CD4-positive, alpha-beta T cell treated with Interleukin-21 for 1 hour (primary cell): ENCODE measurements at regions not wholly inside any gene's neighbourhood (a gene's known extent, or its start where the extent isn't known, plus 50 kb on each side); places are given as distances from the start of the nearest gene placed in this dataset.

Experiments used
- DNase-seq: peaks from one replicate; pipeline ENCODE4 v3.0.0-alpha.2; 2020

DNA sequence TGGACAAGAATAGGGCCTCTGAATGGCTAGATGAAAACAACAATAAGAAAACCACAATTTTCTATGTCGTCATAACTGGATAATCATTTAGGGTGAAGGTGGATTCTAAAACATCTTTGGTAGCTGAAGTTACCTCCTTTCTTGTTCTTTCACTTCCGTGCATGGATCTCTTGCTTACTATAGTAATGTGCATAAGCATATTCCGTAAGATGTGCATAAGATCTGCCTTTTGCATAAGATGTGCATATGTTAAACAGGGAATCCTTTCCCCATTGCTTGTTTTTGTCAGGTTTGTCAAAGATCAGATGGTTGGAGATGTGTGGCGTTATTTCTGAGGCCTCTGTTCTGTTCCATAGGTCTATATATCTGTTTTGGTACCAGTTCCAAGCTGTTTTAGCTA lies 353.6 kb downstream of the MTX2 start:
- DNase-seq: no peak

DNA sequence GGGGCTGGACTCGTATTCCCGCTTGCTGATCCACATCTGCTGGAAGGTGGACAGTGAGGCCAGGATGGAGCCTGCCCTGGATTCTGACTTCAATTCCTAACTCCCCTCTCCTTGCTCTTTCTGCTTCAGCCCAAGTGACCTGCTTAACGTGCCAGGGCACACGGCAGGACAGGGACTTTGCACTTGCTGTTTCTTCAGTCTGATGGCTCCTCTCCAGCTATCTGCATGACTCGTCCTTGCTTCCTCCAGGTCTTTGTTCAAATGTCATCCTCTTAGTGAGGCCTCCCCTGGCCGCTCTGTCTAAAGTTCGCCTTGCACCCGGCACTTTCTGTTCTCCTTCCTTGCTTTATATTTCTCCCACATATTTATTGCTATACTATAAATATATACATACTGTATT lies 357.6 kb downstream of the MTX2 start:
- DNase-seq: no peak

DNA sequence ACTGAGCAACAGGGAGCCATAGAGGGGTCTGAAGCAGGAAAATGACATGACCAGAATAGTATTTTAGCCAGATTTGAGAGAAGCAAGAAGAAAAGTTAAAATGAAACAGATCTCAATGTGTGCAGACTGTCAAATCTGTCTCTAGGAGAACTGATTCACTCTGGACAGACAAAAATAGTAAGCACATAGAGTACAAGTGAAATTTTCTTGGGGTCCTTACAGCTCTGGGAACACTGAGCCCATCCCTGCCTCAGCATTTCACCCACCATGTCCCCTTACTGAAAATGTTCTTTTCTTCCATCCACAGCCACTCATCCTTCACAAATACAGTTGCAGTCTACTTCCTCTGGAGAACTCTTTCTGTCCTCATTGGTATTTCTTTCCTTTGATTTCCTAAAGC lies 359.2 kb downstream of the MTX2 start:
- DNase-seq: no peak

DNA sequence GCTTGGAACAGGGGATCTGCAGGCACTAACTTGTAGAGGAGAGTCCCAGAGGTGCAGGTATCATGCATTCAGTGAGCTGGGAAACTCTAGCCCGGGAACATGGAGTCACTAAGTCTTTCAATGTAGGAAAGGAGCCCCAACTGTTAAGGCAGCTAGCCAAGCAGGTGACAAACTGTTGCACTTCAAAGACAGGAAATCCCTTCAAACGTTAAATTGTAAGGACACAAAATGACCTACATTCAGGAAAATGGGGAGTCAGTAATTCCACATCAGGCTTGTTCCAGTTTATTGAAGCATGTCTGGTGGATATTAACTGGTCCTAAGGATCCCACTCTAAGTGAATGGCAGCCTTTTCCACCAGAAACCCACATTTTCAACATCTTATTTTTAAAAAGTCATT lies 364.5 kb downstream of the MTX2 start:
- DNase-seq: no peak

DNA sequence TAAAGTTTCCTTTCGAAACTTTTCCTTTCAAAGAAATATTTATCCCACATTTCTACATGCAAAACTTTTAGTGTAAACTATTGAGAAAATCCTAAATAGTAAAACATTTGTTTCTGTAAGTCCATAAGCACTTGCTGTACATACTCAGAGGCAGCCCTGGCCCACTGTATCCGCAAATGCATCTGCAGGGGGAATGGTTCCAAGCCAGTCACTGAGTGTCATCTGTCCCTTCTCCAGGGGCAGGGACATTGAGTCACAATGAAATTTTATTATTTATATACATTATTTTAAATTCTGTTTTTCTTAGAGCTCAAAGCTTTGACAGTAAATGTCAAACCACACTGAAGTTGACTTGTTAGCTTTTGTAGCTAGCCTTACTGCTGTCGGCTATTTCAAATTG lies 367.2 kb downstream of the MTX2 start:
- DNase-seq: no peak

DNA sequence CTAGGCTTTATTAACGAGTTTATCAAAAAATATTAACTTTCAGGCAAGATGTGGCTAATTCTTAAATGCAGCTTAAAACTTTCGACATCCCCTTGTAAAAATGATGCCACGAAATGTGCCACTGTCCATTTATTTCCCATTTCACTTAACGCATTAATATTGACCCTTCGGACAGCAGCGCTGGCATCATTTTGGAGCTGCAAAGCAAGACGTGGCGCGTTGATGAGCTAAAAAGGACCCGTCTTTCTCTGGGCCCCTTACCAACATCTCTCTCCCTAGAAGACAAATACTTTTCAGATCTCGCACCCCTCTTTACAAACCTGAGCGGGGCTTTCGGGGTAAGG lies 367.9 kb downstream of the MTX2 start:
- no peak for DNase-seq

DNA sequence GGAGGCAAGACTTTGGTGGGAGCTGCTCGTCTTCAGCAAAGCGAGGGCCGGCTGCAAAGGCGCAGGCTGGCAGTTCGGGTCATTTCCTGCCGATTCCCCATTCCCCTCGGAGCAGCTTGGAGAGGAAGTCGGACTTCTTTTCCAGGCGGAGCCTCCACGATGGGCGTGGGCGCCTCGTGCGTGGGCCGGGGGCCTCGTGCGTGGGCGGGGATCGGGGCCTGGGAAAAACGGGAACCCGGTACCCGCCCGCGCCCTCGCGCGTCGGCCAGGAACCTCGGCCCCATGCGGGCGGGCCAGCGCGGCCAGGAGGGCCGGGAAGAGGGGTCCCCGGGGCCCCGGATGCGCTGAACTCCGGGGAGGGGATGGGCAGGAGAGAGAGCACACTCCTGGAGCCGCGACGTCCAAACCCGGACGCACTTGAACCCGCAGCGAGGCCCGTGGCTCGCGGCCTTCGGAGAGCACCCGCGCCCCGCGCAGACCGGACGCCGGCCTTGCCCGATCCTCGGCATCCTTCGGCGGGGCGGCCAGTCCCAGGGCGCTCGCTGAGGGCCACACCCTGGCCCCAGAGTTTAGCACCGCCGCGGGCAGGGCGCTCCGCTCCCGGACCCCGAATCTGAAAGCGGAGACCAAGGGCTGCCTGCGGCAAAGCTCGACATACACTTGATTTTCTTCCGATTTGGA lies 368.4 kb downstream of the MTX2 start:
- no peak for DNase-seq

DNA sequence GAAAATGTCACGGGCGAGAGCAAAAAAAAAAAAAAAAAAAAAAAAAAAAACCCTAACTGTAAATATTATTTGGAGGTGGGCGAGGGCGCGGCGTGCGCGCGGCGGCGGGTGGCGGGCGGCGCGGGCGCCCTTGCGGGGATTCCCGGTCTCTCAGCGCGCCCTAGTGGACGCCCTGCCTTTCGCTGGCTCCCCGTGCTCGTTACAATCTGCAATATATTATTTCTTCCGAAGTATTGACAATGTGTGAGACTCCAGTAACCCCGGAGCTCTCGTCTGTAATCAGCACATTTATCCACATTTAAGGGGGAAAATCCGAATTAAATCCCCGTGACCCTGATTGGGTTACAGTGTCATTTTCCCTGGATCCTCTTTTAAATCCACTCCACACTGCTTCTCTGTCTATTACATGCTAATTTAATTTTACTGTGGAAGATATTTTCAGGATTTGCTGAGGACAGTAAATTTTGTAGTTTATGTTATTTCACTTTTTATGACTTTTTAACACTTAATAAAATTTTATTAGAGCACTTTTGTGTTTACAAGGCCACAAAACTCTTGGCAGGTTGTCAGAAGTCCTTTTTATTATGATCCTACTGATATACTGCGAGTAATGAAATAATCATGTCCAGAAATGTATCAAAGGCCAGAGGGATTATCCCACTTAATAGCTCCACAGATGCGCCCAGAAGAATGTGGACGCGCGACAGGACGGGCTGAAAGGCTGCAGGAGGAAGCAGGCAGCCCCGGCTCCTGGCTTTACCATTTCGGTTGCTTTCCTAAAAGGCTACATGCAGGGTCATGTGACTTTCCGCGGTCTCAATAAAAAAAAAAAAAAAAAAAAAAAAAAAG lies 369.1 kb downstream of the MTX2 start:
- DNase-seq: peak; percentile 54

DNA sequence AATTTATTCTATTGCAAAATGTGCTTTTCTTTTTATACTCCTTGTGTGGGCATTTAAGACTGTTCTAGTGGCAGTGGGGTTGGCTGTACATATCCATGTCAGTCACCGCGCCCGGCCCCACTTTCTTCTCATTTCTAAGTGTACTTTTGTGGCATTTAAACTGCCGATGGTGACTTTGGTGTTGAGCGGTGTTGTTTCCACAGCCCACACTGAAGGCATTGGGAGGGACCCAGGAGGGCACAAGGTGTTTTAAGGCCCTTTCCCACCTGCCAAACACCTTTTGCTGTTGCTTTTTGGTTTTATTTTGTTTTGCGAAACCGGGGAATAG lies 369.7 kb downstream of the MTX2 start:
- no peak for DNase-seq

DNA sequence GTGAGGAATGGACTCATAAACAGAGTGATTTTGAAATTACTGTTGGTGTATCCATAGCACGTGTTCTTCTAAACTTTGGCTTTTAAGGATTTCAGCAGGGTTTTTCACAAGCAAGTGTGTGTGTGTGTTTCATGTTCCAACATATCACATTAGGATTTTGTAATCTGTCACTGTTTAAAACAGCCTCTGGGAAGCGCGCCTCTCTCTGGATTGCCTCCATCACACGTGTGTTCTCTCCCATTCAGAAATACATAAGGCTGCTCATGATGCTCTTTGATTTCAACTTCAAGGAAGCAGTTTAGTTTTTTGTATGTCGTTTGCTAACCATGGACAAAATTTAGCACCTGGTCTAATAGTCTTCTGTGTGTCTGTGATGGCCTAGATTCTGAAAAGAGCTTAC lies 370.4 kb downstream of the MTX2 start:
- DNase-seq: no peak

DNA sequence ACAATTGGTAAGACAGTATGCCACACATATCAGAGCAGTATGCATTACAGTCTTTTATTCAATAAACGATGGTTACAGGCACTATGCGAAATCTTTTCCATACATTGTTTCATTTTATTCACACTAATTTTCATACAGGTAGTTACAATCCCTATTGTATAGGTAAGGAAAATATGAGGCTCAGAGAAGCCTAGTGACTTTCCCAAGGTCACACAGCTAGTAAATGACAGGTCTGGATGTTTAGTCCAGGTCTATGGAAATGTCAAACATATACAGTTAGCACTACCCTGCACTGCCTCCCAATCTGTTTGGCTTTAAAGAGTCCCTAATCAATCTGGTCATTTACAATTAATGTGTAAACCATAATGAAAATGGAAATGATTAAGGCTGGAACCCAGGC lies 372.2 kb downstream of the MTX2 start:
- no peak for DNase-seq

DNA sequence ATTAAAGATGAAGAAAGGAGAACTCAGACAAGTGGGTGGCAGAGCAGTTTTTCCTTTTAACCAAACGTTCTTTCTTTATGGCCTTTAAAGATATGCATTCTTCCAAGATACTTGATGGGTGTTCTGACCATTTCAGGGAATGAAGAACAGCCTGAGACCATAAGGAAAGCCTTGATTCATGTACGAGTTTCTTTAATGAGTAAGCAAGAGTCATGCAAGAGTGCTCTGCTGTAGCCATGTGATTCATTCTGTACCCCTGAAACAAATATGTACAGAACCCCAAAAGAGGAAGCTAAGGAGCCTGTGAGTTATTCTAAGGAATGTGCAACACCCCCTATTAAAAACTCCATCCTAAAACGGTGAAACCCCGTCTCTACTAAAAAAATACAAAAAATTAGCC lies 372.8 kb downstream of the MTX2 start:
- no peak for DNase-seq

DNA sequence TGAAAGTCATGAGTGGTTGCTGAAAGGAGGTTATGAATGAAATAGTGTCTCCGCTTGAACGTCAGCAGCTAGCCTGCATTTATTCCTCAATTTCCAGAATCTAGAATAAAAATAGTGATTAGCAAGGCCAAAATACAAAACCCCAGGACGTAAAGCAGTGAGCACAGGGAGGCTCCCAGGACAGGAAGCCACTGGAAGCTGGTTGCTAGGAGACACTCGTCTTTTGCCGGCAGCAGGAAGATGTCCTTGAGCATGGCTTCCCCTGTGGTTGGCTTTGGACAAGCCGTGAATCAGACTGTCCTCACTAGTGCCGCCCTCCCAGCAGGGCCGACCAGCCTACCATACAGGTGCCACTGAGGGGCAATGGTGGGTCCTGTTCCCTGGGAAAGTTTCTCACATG lies 374.4 kb downstream of the MTX2 start:
- no peak for DNase-seq

DNA sequence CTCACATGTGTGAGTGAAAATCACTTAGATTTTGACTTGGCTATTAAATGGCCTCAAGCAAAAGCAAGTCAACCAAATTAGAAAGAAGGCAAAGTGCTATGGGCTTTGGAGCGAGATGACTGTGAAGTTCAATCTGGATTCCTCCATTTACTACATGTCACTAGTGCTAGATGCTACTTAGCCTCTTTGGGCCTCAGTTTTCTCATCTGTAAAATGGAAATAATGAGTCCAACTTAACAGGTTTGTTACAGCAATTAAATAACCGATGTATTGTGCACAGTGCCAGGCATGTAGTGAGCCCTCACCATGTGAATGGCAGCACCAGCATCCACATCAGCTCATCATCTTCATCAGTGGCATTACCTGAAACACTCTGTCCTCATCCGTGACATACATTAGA lies 376.3 kb downstream of the MTX2 start:
- DNase-seq: no peak

DNA sequence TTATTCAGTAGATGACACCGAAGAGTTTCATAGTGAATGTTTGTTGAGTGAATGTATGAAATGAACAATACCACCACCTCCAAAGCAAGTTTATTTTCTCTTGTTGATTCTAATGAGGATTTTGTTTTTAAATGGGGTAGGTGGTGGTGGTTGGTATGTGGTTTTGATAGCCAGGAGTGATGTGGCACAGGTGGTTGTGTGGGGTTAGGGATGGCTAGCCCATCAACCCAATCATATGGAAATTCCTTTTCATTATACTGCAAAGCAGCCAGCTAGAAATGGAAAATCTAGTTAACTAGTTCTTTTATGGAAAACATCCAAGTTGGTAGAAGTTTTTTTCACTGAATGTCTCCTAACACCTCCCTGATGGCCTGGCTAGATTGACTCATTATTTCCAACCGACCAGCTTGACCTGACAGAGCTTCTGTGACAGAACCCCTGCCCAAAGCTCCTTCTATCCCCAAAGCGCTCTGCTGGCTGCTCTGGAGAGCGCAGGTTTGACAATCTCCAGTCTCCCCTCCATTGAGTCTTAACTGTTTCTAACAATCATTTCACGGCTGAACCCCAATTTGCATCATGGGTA lies 376.9 kb downstream of the MTX2 start:
- no peak for DNase-seq

DNA sequence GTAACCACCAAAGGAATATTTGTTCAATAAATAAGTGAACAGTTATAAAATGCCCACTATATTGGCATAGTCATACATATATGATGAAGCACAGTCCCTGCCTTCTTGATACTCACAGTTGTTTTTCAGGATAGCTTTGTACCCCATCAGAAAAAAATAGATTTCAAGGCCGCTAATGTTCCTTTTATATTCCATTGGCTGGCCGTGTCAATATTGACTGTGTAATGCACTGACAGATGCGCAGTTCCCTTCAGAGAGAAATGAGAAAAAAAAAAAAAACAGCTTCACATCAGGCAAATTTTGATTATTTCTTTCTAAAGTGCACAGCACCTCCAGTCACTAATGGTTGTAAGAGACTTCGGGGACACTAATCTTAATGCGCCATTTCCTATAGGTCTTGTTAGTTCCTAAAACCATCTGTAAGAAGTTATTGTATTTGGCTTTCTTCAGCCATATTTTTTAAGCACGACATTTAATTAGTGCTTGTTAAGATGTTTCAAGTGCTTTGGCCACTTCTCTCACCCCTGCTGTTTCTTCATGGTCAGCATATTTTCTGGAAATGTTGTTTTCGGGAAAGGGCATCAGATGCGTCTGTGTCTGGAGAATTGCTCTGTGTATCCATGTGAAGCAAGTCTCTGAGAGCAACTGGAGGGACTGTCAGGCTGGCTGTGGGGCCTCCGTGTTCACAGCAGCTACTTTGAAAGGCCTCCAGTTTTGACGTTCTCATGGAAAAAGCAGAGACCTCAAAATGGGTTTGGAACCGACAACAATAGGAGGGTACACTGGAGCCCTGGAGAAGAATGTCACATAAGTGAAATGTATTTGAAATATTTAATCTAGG lies 378.3 kb downstream of the MTX2 start:
- DNase-seq: no peak

DNA sequence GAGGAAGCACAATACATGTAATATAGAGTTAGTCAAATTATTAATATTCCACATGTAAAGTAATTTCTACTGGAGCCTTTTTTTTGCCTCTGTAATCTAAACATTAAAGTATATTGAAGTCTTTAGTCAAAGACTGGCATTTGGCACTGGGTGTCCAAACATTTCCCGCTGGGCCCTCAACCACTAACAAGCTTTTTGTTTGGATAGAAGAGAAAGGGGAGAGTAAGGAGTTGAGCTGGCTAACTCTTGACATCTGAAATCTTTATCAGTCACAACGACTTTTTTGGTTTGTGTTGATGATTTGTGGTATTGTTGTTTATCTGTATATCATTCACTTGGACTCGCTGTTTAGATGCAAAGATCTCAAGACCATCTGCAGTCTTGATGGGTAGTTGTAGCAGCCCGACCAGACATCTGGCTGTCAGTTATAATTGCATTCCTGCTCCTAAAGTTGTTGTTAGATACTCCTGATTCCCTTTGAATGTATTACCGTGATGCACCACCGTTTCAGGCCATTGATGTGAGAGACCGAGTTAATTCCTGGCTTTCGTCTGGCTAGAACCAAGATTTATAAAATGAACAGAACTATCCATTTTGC lies 379.6 kb downstream of the MTX2 start:
- DNase-seq: no peak

DNA sequence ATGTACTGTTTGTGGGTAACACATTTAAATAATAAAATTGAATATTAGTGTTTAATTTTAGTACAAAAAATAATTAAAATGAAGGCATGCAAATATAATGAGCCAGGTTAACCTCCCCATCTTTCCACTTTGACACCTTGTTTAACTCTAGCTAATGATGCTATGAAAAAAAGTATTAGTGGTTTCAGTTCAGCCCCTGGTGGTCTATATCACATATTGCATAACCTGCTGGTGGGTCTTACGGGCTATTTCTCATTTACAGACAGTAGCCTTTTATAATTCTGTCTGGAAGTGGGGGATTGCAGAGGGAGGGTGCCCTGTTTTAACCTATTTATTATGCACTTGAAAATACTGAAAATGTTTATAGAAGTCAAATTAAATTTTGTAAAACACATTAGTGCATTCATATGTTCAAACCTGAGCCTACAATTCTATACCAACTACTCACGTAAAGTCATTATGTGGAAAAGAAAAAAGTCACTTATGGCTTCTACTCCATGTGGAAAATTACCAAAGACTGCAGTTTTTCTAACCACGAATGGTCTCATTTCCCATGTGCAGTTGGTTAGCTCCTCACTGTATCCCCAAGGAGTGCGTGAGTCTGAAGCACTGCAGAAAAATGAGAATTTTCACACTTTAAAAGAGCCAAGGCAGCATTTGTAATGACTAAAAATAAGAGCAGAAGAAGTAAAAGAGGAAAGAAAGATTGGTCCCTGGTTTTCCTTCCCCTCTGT lies 381.0 kb downstream of the MTX2 start:
- no peak for DNase-seq

DNA sequence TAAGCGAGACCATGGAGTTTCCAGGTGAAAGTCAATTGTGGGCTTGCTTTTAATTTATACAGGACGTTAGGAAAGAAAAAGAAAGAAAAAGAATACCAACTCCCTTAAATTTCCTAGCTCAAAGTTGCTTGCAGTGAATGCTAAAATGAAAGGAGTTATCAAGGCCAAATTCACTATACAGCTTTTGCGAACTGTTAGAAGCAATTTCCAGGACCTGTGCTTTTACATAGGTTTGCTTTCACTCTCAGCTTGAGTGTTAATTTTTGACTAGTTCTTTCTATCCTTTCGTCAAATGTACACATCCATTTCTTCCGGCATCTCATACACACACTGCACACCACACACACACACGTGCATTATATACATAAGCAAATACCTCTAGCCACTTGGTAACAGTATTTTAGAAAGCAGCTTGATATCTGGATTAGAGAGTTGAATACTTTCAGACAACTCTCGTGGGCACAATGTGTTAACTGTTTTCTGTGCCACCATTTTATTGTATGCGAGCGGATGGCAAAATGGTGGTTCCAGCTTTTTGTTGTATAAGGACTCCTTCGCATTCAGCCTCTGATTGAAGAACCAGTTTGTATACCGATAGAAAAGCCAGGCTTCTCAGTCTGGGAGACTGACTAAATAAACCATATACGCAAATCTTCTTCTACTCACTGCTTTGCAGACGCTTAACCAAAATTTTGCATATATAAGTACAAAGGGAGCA lies 381.8 kb downstream of the MTX2 start:
- DNase-seq: no peak

DNA sequence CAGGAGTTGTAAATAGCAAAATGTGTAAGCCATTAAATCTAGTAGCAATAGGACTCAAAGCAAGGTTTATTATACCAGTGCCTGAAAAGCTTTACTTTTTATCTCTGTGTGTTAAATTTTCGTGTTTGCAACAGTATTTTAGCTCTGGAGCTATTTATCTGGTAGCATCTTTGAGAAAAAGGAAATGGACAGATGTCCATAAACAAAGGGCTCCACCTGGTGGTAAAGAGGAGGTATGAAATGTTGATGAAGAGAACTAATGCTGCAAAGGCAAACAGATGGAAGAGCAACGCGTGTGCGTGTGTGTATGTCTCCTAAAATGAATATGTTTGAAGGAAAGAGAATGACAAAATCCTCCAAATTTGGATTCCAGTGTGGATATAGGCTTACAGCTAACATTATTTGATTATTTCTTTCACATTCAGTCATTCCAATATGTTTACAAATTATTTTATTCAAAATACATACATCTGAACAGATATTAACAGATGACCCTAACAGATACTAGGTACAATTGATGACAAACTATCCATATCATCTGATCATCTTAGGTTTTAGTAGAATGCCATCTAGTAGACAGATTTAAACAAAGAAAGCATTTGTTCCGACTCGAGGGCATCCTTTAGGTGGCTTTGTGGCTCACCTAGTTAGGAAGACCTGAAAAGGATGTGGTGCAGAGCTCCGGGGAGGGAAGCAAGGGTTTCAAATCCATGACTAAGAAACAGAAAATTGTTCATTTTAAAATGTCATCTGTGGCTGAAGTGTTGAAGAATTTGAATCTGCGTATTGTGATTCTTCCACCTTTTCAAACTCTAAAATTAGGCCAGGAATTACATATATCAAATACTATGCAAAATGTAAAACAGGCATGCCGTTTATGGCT lies 383.3 kb downstream of the MTX2 start:
- DNase-seq: peak; percentile 53
